Spleen (tissue), 11 donors: ENCODE measurements at regions not wholly inside any gene's neighbourhood (a gene's known extent, or its start where the extent isn't known, plus 50 kb on each side); places are given as distances from the start of the nearest gene placed in this dataset.

Source experiments
- DNase-seq: peaks from one replicate; pipeline ENCODE4 v3.0.0-alpha.2; 2020
- H3K27ac ChIP-seq, 8 donors: fragments of 200-600 bp; sonication (generic) in 7 of 8; 1 replicate in 4 of 8; 2 replicates in 4 of 8; pipeline versions ENCODE4 v1.5.0 to v1.8.0; 2016 to 2021; ENCODE audit warnings: inconsistent platforms in 4 of 8, mild to moderate bottlenecking in 4 of 8, moderate library complexity in 1 of 8
- H3K27me3 ChIP-seq, 7 donors: fragments of 200-600 bp; sonication (generic) in 6 of 7; replicated peaks in 1 of 7; 1 replicate in 4 of 7; 2 replicates in 3 of 7; pipeline versions ENCODE4 v1.5.0 to v1.8.0; 2016 to 2021; ENCODE audit warnings: inconsistent platforms in 3 of 7, mild to moderate bottlenecking in 1 of 7
- H3K36me3 ChIP-seq, 6 donors: fragments of 200-600 bp; sonication (generic) in 5 of 6; 1 replicate in 4 of 6; 2 replicates in 2 of 6; pipeline versions ENCODE4 v1.5.0 to v1.8.0; 2016 to 2021; ENCODE audit warnings: inconsistent platforms in 2 of 6
- H3K4me1 ChIP-seq, 6 donors: fragments of 200-600 bp; sonication (generic) in 5 of 6; 1 replicate in 3 of 6; 2 replicates in 3 of 6; pipeline versions ENCODE4 v1.5.0 to v1.8.0; 2016 to 2021; ENCODE audit warnings: inconsistent platforms in 3 of 6
- H3K4me3 ChIP-seq, 8 donors: fragments of 200-600 bp; sonication (generic) in 7 of 8; 1 replicate in 4 of 8; 2 replicates in 4 of 8; pipeline versions ENCODE4 v1.5.0 to v1.8.0; 2016 to 2021; ENCODE audit warnings: inconsistent platforms in 4 of 8, mild to moderate bottlenecking in 4 of 8, moderate library complexity in 2 of 8
- H3K9me3 ChIP-seq, 8 donors: fragments of 200-600 bp; sonication (generic) in 7 of 8; 1 replicate in 4 of 8; 2 replicates in 4 of 8; pipeline versions ENCODE4 v1.5.0 to v1.8.0; 2016 to 2021; ENCODE audit warnings: inconsistent platforms in 4 of 8
- CTCF ChIP-seq, 11 experiments: fragments of 200-600 bp in 7 of 11; fragments of 450-650 bp in 4 of 11; sonication (generic) in 4 of 11; IDR thresholded peaks in 8 of 11; conservative IDR thresholded peaks in 3 of 11; 1 replicate in 7 of 11; 2 replicates in 4 of 11; pipeline versions ENCODE4 v1.4.0 to v1.8.0; 2016 to 2021; ENCODE audit warnings: antibody characterized with exemption in 11 of 11, inconsistent platforms in 4 of 11, mild to moderate bottlenecking in 1 of 11
- POLR2A ChIP-seq, 3 donors: fragments of 450-650 bp; IDR thresholded peaks; one replicate each; pipeline ENCODE4 v1.5.1; 2017; ENCODE audit warnings: antibody characterized with exemption in 3 of 3, mild to moderate bottlenecking in 1 of 3
- POLR2AphosphoS5 ChIP-seq, 3 donors: sonication (generic); formaldehyde crosslinking; IDR thresholded peaks; one replicate each; pipeline ENCODE4 v1.5.1; 2017; ENCODE audit warnings: antibody characterized with exemption in 3 of 3
- WGBS, 5 donors: extraction: QIAGEN DNeasy Blood & Tissue Kit in 3 of 5; methylation state at CpG; one replicate each; pipeline versions ENCODE4 v1.1.5 to v1.1.7; 2013 to 2018; 5-methylcytosine and 5-hydroxymethylcytosine counted together
- intact Hi-C: fragments of 100-400 bp; cut with DNase I; formaldehyde crosslinking; loops from one replicate; pipeline ENCODE4 v1.15.0; 2023; ENCODE audit warnings: low total_unique reads
- donor health status: healthy with polysubstance abuse.
- donor health status: DM: no; HTN: no; CAD: no; lungs with moderate emphysema.
- donor health status: DM: no; HTN: no; CAD: no.
- donor health status: Bipolar disorder and iron deficiency.
- donor health status: healthy.
- donor health status: DM: no; HTN: no; CAD: no.
- donor health status: DM: yes; HTN: yes; CAD: no.

GRCh38 chr20:54324041-54324440 is 116.2 kb downstream of the PFDN4 start:
- H3K4me3 ChIP-seq = no peak overlapping the region
- H3K9me3 ChIP-seq = no peaks in the 10 kb centered on the region
- H3K27ac ChIP-seq = no peak overlapping the region
- no peaks in the 10 kb centered on the region for H3K4me1 ChIP-seq
- intact Hi-C loops = no loop called here
- H3K27me3 ChIP-seq = no peaks in the 10 kb centered on the region
- no peak for DNase-seq
- no peaks in the 10 kb centered on the region for H3K36me3 ChIP-seq
- 51 to 67% (median 58%) methylated on average over 4 of the region's 4 CpGs for WGBS, 5 donors
- no peak for TF ChIP-seq CTCF (IDR thresholded peaks at IDR 0.05 in 8 of 11, conservative IDR thresholded peaks at IDR 0.05 in 3 of 11)
- no peak for TF ChIP-seq POLR2A (IDR thresholded peaks at IDR 0.05)
- no peak for TF ChIP-seq POLR2AphosphoS5 (IDR thresholded peaks at IDR 0.05)

GRCh38 chr20:54324652-54325285 is 116.9 kb downstream of the PFDN4 start:
- no peaks in the 10 kb centered on the region for H3K36me3 ChIP-seq
- intact Hi-C loops = no loop called here
- H3K27me3 ChIP-seq = no peaks in the 10 kb centered on the region
- H3K4me1 ChIP-seq = no peaks in the 10 kb centered on the region
- no peak overlapping the region for H3K27ac ChIP-seq
- H3K4me3 ChIP-seq = no peak overlapping the region
- TF ChIP-seq CTCF (IDR thresholded peaks at IDR 0.05 in 8 of 11, conservative IDR thresholded peaks at IDR 0.05 in 3 of 11) = no peak
- no peak for TF ChIP-seq POLR2AphosphoS5 (IDR thresholded peaks at IDR 0.05)
- TF ChIP-seq POLR2A (IDR thresholded peaks at IDR 0.05) = no peak
- DNase-seq = no peak
- no peaks in the 10 kb centered on the region for H3K9me3 ChIP-seq
- WGBS, 5 donors = 71 to 80% (median 74%) methylated on average over 3 of the region's 3 CpGs

DNA sequence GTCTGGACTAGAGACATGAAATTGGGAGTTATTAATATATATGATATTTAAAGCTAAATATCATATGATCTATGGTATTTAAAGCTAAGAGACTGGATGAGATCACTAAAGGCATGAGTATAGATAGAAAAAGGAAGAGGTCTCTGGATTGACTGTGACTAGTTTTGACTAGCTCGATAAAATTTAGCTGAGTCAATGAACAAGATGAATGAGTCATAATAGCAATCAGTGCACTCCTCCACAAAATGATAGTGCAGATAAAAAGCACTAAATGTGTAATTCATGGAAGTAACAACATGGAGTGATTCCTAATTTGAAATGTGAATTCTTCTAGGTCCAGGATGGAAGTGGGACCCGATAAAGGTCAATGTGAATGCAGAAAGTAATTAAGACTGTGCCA is 127.4 kb downstream of the PFDN4 start:
- TF ChIP-seq CTCF (IDR thresholded peaks at IDR 0.05 in 8 of 11, conservative IDR thresholded peaks at IDR 0.05 in 3 of 11) (no peak), POLR2A (IDR thresholded peaks at IDR 0.05) (no peak), POLR2AphosphoS5 (IDR thresholded peaks at IDR 0.05) (no peak)
- no peak overlapping the region for H3K27ac ChIP-seq
- whole genome bisulfite sequencing, 5 donors = 86 to 95% (median 91%) methylated on average over 2 of the region's 2 CpGs
- DNase-seq = no peak
- no peaks in the 10 kb centered on the region for H3K4me1 ChIP-seq
- intact Hi-C loops = no loop called here
- no peak overlapping the region for H3K4me3 ChIP-seq
- H3K9me3 ChIP-seq = peaks cover 0 to 12% (median 0%) of the 10 kb centered on the region in 8 donors
- H3K27me3 ChIP-seq = no peaks in the 10 kb centered on the region
- H3K36me3 ChIP-seq = no peaks in the 10 kb centered on the region

DNA sequence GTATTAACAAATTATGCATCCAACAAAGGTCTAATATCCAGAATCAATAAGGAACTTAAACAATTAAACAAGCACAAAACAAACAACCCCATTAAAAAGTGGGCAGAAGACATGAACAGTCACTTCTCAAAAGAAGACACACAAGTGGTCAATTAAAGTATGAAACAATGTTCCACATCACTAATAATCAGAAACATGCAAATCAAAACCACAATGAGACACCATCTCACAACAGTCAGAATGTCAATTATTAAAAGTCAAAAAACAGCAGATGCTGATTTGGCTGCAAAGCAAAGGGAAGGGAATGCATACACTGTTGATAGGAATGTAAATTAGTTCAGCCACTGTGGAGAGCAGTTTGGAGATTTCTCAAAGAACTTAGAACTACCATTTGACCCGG is 129.3 kb downstream of the PFDN4 start:
- intact Hi-C loops = no loop called here
- H3K4me3 ChIP-seq = no peak overlapping the region
- 84 to 96% (median 92%) methylated on average over 1 of the region's 1 CpG for WGBS, 5 donors
- no peak for DNase-seq
- peaks cover 0 to 12% (median 0%) of the 10 kb centered on the region in 8 donors for H3K9me3 ChIP-seq
- H3K4me1 ChIP-seq = no peaks in the 10 kb centered on the region
- H3K36me3 ChIP-seq = no peaks in the 10 kb centered on the region
- H3K27ac ChIP-seq = no peak overlapping the region
- no peaks in the 10 kb centered on the region for H3K27me3 ChIP-seq
- TF ChIP-seq CTCF (IDR thresholded peaks at IDR 0.05 in 8 of 11, conservative IDR thresholded peaks at IDR 0.05 in 3 of 11) (no peak), POLR2AphosphoS5 (IDR thresholded peaks at IDR 0.05) (no peak)
